ENCODE measurements at regions not wholly inside any gene's neighbourhood (a gene's known extent, or its start where the extent isn't known, plus 50 kb on each side); places are given as distances from the start of the nearest gene placed in this dataset.

- Mint-ChIP-seq H3K27ac (ENCODE audit: unreplicated experiment) (no peak overlapping the region), H3K9me3 (ENCODE audit: unreplicated experiment) (no peaks in the 10 kb centered on the region), H3K27me3 (ENCODE audit: insufficient read depth, unreplicated experiment) (no peaks in the 10 kb centered on the region), H3K4me1 (ENCODE audit: low read depth, unreplicated experiment) (peaks cover 7% of the 10 kb centered on the region), H3K4me3 (ENCODE audit: unreplicated experiment) (no peak overlapping the region), H3K36me3 (ENCODE audit: insufficient read depth, unreplicated experiment) (no peaks in the 10 kb centered on the region)
- intact Hi-C loops (cut with micrococcal nuclease; ENCODE audit: unreplicated experiment) = no loop called here
- Histone ChIP-seq H3K9me3 (no peaks in the 10 kb centered on the region), H3K4me1 (0 out of 2 replicates have a peak, but pooled peaks cover 6% of the 10 kb centered on the region), H3K4me3 (ENCODE audit: low read depth, low read length) (no peak overlapping the region), H3K27me3 (replicated peaks; ENCODE audit: control insufficient read depth, insufficient read depth, low read length) (no peaks in the 10 kb centered on the region), H3K36me3 (ENCODE audit: control insufficient read depth, insufficient read depth, low read length) (no peaks in the 10 kb centered on the region)
- ChIA-PET CTCF (no interaction called here), POLR2A (no interaction called here)
- DNase-seq = no peak
- BruUV-seq (replicated peaks) = no TSS peak
- no peak for TF ChIP-seq CTCF (IDR thresholded peaks at IDR 0.05; ENCODE audit: insufficient read depth in 1 of 2, low read depth in 1 of 2, low read length in 1 of 2, severe bottlenecking in 1 of 2, unreplicated experiment in 1 of 2)
These were observed 311.0 kb upstream of the RARB start for GRCh38 chr3:25117005-25117593.

- POLR2A ChIA-PET = no interaction called here
- H3K27me3 Mint-ChIP-seq (ENCODE audit: insufficient read depth, unreplicated experiment) = no peaks in the 10 kb centered on the region
- intact Hi-C loops (cut with micrococcal nuclease; ENCODE audit: unreplicated experiment) = no loop called here
These were observed 308.4 kb upstream of the RARB start for GRCh38 chr3:25119682-25120081.

GRCh38 chr3:25120665-25121064 lies 307.4 kb upstream of the RARB start:
- H3K4me1 ChIP-seq = 0 out of 2 replicates have a peak, but pooled peaks cover 6% of the 10 kb centered on the region
- no peaks in the 10 kb centered on the region for H3K27me3 ChIP-seq (replicated peaks; ENCODE audit: control insufficient read depth, insufficient read depth, low read length)
- H3K36me3 ChIP-seq (ENCODE audit: control insufficient read depth, insufficient read depth, low read length) = no peaks in the 10 kb centered on the region
- H3K36me3 Mint-ChIP-seq (ENCODE audit: insufficient read depth, unreplicated experiment) = no peaks in the 10 kb centered on the region
- ChIA-PET POLR2A (no interaction called here), CTCF (no interaction called here)
- no peaks in the 10 kb centered on the region for H3K9me3 Mint-ChIP-seq (ENCODE audit: unreplicated experiment)
- no peak overlapping the region for H3K27ac Mint-ChIP-seq (ENCODE audit: unreplicated experiment)
- intact Hi-C loops (cut with micrococcal nuclease; ENCODE audit: unreplicated experiment) = no loop called here
- H3K27me3 Mint-ChIP-seq (ENCODE audit: insufficient read depth, unreplicated experiment) = no peaks in the 10 kb centered on the region
- TF ChIP-seq CTCF (IDR thresholded peaks at IDR 0.05; ENCODE audit: insufficient read depth in 1 of 2, low read depth in 1 of 2, low read length in 1 of 2, severe bottlenecking in 1 of 2, unreplicated experiment in 1 of 2) = no peak
- no peaks in the 10 kb centered on the region for H3K9me3 ChIP-seq
- H3K4me1 Mint-ChIP-seq (ENCODE audit: low read depth, unreplicated experiment) = peaks cover 7% of the 10 kb centered on the region
- no peak for DNase-seq
- no peak overlapping the region for H3K4me3 Mint-ChIP-seq (ENCODE audit: unreplicated experiment)
- no peak overlapping the region for H3K4me3 ChIP-seq (ENCODE audit: low read depth, low read length)
- BruUV-seq (replicated peaks) = no TSS peak

More at GRCh38 chr3:25119682-25120081, 308.4 kb upstream of the RARB start:
- no peaks in the 10 kb centered on the region for H3K27me3 ChIP-seq (replicated peaks; ENCODE audit: control insufficient read depth, insufficient read depth, low read length)
- no TSS peak for BruUV-seq (replicated peaks)
- no peak overlapping the region for H3K4me3 Mint-ChIP-seq (ENCODE audit: unreplicated experiment)
- TF ChIP-seq CTCF (IDR thresholded peaks at IDR 0.05; ENCODE audit: insufficient read depth in 1 of 2, low read depth in 1 of 2, low read length in 1 of 2, severe bottlenecking in 1 of 2, unreplicated experiment in 1 of 2) = no peak
- H3K36me3 Mint-ChIP-seq (ENCODE audit: insufficient read depth, unreplicated experiment) = no peaks in the 10 kb centered on the region
- CTCF ChIA-PET = no interaction called here
- no peak overlapping the region for H3K27ac Mint-ChIP-seq (ENCODE audit: unreplicated experiment)
- peaks cover 7% of the 10 kb centered on the region for H3K4me1 Mint-ChIP-seq (ENCODE audit: low read depth, unreplicated experiment)
- DNase-seq = no peak
- H3K9me3 ChIP-seq = no peaks in the 10 kb centered on the region
- H3K36me3 ChIP-seq (ENCODE audit: control insufficient read depth, insufficient read depth, low read length) = no peaks in the 10 kb centered on the region
- 0 out of 2 replicates have a peak, but pooled peaks cover 6% of the 10 kb centered on the region for H3K4me1 ChIP-seq
- no peak overlapping the region for H3K4me3 ChIP-seq (ENCODE audit: low read depth, low read length)
- no peaks in the 10 kb centered on the region for H3K9me3 Mint-ChIP-seq (ENCODE audit: unreplicated experiment)

All from Caco-2 (cell line).